Liver (tissue), 8 donors: ENCODE measurements at regions not wholly inside any gene's neighbourhood (a gene's known extent, or its start where the extent isn't known, plus 50 kb on each side); places are given as distances from the start of the nearest gene placed in this dataset.

Experiments used
- DNase-seq: peaks from one replicate; pipeline ENCODE4 v3.0.0-alpha.2; 2017; ENCODE audit warnings: low spot score
- H3K27ac ChIP-seq, 2 donors: one replicate each; pipeline ENCODE4 v1.7.0; 2013; ENCODE audit warnings: inconsistent platforms in 2 of 2, low read length in 2 of 2, control low read depth in 1 of 2, low read depth in 1 of 2, mild to moderate bottlenecking in 1 of 2
- H3K27me3 ChIP-seq, 4 donors: one replicate each; pipeline versions ENCODE4 v1.6.1 to v1.7.0; 2013; ENCODE audit warnings: low read length in 3 of 4, inconsistent platforms in 1 of 4, mild to moderate bottlenecking in 1 of 4, moderate library complexity in 1 of 4; ENCODE audit not compliant: control insufficient read depth in 4 of 4, insufficient read depth in 4 of 4
- H3K36me3 ChIP-seq, 4 donors: one replicate each; pipeline versions ENCODE4 v1.6.1 to v1.7.0; 2013; ENCODE audit warnings: low read length in 3 of 4, mild to moderate bottlenecking in 3 of 4, low read depth in 1 of 4, moderate library complexity in 1 of 4; ENCODE audit not compliant: control insufficient read depth in 4 of 4, insufficient read depth in 3 of 4
- H3K4me1 ChIP-seq, 4 donors: one replicate each; pipeline versions ENCODE4 v1.6.1 to v1.7.0; 2013; ENCODE audit warnings: low read length in 3 of 4, mild to moderate bottlenecking in 3 of 4, moderate library complexity in 1 of 4; ENCODE audit not compliant: control insufficient read depth in 4 of 4, insufficient read depth in 4 of 4
- H3K4me3 ChIP-seq, 3 donors: one replicate each; pipeline versions ENCODE4 v1.6.1 to v1.7.0; 2013; ENCODE audit warnings: low read length in 3 of 3, control low read depth in 1 of 3, low read depth in 1 of 3, mild to moderate bottlenecking in 1 of 3
- H3K9ac ChIP-seq, 2 donors: one replicate each; pipeline ENCODE4 v1.7.0; 2013; ENCODE audit warnings: low read length in 2 of 2, mild to moderate bottlenecking in 2 of 2, moderate library complexity in 2 of 2, control low read depth in 1 of 2, low read depth in 1 of 2
- H3K9me3 ChIP-seq, 4 donors: one replicate each; pipeline versions ENCODE4 v1.6.1 to v1.7.0; 2013; ENCODE audit warnings: low read length in 3 of 4; ENCODE audit not compliant: control insufficient read depth in 4 of 4
- EGR1 ChIP-seq, 2 donors: IDR thresholded peaks; 2 replicates each; pipeline ENCODE4 v1.6.1; 2016 to 2018; ENCODE audit warnings: antibody characterized with exemption in 2 of 2, low read depth in 2 of 2
- FOXA1 ChIP-seq: IDR thresholded peaks from 2 replicates; pipeline ENCODE4 v1.6.1; 2016; ENCODE audit warnings: antibody characterized with exemption
- FOXA2 ChIP-seq: IDR thresholded peaks from 2 replicates; pipeline ENCODE4 v1.6.1; 2016; ENCODE audit warnings: antibody characterized with exemption
- GABPA ChIP-seq, 2 donors: IDR thresholded peaks in 1 of 2; conservative IDR thresholded peaks in 1 of 2; 2 replicates each; pipeline ENCODE4 v1.6.1; 2016; ENCODE audit warnings: antibody characterized with exemption in 2 of 2, mild to moderate bottlenecking in 1 of 2, moderate library complexity in 1 of 2
- HNF4A ChIP-seq, 2 donors: conservative IDR thresholded peaks; 2 replicates each; pipeline ENCODE4 v1.6.1; 2016; ENCODE audit warnings: antibody characterized with exemption in 2 of 2, mild to moderate bottlenecking in 2 of 2
- HNF4G ChIP-seq: IDR thresholded peaks from 2 replicates; pipeline ENCODE4 v1.6.1; 2016; ENCODE audit warnings: antibody characterized with exemption
- JUND ChIP-seq, 2 donors: IDR thresholded peaks; 2 replicates each; pipeline ENCODE4 v1.6.1; 2016; ENCODE audit warnings: antibody characterized with exemption in 2 of 2
- NR2F2 ChIP-seq: IDR thresholded peaks from 2 replicates; pipeline ENCODE4 v1.6.1; 2016; ENCODE audit warnings: antibody characterized with exemption
- RAD21 ChIP-seq, 2 donors: IDR thresholded peaks; 2 replicates each; pipeline ENCODE4 v1.6.1; 2016; ENCODE audit warnings: antibody characterized with exemption in 2 of 2, mild to moderate bottlenecking in 2 of 2
- RXRA ChIP-seq, 2 donors: IDR thresholded peaks; 2 replicates each; pipeline ENCODE4 v1.6.1; 2017 to 2018; ENCODE audit warnings: antibody characterized with exemption in 2 of 2, mild to moderate bottlenecking in 1 of 2
- SP1 ChIP-seq: IDR thresholded peaks from 2 replicates; pipeline ENCODE4 v1.6.1; 2018; ENCODE audit warnings: antibody characterized with exemption, mild to moderate bottlenecking
- TAF1 ChIP-seq: conservative IDR thresholded peaks from 2 replicates; pipeline ENCODE4 v1.6.1; 2016; ENCODE audit warnings: antibody characterized with exemption, mild to moderate bottlenecking
- YY1 ChIP-seq: IDR thresholded peaks from 2 replicates; pipeline ENCODE4 v1.6.1; 2016; ENCODE audit warnings: antibody characterized with exemption, mild to moderate bottlenecking
- WGBS: extraction: QIAGEN DNeasy Blood & Tissue Kit; methylation state at CpG from one replicate; pipeline ENCODE4 v1.1.7; 2013; 5-methylcytosine and 5-hydroxymethylcytosine counted together
- TF ChIP-seq, protein P1 (sequence below): IDR thresholded peaks from 2 replicates; pipeline ENCODE4 v1.6.1; 2016; ENCODE audit warnings: antibody characterized with exemption, mild to moderate bottlenecking
- TF ChIP-seq, protein P2 (sequence below): IDR thresholded peaks from 2 replicates; pipeline ENCODE4 v1.6.1; 2016; ENCODE audit warnings: antibody characterized with exemption
- TF ChIP-seq, protein P3 (sequence below): IDR thresholded peaks from 2 replicates; pipeline ENCODE4 v1.6.1; 2016; ENCODE audit warnings: antibody characterized with exemption
- TF ChIP-seq, protein P4 (sequence below): IDR thresholded peaks from 2 replicates; pipeline ENCODE4 v1.6.1; 2016; ENCODE audit warnings: antibody characterized with exemption
- TF ChIP-seq, protein P5 (sequence below): fragments of 150-350 bp; IDR thresholded peaks from 2 replicates; pipeline ENCODE4 v1.5.1; 2017; ENCODE audit warnings: improper control_type of control experiment, low read depth, low read length; ENCODE audit not compliant: missing input control
- donor health status: healthy.
- donor health status: healthy.
- donor health status: healthy.
- donor health status: healthy.
- donor health status: healthy.

DNA sequence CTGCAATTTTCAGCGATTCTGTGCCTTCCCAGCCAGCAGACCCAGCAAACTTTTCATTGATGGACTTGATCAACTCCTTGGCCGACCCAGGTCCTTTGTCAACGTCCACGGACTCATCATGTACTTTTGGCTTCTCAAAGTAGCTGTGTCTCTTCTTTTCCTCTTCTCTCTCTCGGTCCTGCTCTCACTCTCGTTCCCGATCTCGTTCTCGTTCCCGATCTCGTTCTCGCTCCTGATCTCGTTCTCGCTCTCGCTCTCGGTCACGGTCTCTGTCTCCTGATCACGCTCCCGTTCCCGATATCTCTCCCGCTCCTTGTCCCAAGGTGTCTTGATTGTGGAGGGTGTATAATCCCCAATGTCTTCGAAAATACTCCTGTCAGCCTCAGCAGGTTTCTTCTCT, 219.5 kb upstream of the FANCL start (continued):
- TF ChIP-seq, protein P1, sequence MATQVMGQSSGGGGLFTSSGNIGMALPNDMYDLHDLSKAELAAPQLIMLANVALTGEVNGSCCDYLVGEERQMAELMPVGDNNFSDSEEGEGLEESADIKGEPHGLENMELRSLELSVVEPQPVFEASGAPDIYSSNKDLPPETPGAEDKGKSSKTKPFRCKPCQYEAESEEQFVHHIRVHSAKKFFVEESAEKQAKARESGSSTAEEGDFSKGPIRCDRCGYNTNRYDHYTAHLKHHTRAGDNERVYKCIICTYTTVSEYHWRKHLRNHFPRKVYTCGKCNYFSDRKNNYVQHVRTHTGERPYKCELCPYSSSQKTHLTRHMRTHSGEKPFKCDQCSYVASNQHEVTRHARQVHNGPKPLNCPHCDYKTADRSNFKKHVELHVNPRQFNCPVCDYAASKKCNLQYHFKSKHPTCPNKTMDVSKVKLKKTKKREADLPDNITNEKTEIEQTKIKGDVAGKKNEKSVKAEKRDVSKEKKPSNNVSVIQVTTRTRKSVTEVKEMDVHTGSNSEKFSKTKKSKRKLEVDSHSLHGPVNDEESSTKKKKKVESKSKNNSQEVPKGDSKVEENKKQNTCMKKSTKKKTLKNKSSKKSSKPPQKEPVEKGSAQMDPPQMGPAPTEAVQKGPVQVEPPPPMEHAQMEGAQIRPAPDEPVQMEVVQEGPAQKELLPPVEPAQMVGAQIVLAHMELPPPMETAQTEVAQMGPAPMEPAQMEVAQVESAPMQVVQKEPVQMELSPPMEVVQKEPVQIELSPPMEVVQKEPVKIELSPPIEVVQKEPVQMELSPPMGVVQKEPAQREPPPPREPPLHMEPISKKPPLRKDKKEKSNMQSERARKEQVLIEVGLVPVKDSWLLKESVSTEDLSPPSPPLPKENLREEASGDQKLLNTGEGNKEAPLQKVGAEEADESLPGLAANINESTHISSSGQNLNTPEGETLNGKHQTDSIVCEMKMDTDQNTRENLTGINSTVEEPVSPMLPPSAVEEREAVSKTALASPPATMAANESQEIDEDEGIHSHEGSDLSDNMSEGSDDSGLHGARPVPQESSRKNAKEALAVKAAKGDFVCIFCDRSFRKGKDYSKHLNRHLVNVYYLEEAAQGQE = no peak
- no peak for TF ChIP-seq HNF4A (conservative IDR thresholded peaks at IDR 0.05)

DNA sequence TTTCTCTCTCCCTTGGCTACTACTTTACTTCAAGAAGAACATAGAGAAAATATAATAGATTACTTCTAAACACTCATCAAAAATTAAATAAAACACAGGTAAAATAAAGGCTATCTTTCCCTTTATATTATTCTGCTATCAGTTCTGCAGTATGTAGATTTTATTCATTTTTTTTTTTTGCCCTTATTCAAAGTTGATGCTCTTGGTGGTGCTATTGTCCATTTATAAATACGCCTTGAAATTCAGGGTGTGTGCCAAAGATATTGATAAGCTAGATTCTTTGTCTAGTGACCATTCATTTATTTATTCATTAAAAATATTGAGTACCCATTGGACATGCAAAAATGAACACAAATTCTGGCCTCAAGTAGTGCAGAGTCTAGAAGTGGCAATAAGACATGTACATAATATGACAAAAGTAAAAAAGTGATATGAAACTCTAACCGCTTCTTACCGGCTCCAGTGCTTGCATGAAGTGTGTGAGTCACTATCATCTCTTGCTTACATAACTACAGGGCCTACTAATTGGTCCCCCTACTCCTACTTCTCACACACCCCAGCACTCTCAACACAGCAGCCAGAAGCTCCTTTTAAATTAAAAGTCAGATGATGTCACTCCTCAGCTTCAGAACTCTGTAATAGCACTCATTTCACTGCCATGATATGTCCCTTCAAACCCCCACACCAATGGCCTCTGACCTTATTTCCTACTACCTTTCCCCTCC, 208.3 kb upstream of the FANCL start:
- Histone ChIP-seq H3K9me3 (no peaks in the 10 kb centered on the region), H3K9ac (no peak overlapping the region), H3K27ac (no peak overlapping the region), H3K36me3 (no peaks in the 10 kb centered on the region), H3K27me3 (no peaks in the 10 kb centered on the region), H3K4me1 (peaks cover 1 to 13% (median 5%) of the 10 kb centered on the region in 4 donors), H3K4me3 (no peak overlapping the region)
- WGBS = 85% methylated on average over 3 of the region's 3 CpGs
- DNase-seq = no peak
- TF ChIP-seq JUND (IDR thresholded peaks at IDR 0.05) (no peak), GABPA (IDR thresholded peaks at IDR 0.05 in 1 of 2, conservative IDR thresholded peaks at IDR 0.05 in 1 of 2) (no peak), NR2F2 (no peak), TAF1 (no peak), HNF4G (no peak), FOXA1 (no peak), FOXA2 (no peak), RAD21 (IDR thresholded peaks at IDR 0.05) (no peak), SP1 (no peak), YY1 (no peak), EGR1 (IDR thresholded peaks at IDR 0.05; ENCODE audit: low read depth in 2 of 2) (no peak), RXRA (IDR thresholded peaks at IDR 0.05) (no peak), HNF4A (conservative IDR thresholded peaks at IDR 0.05) (no peak)
- TF ChIP-seq, protein P1 = no peak
- TF ChIP-seq, protein P2, sequence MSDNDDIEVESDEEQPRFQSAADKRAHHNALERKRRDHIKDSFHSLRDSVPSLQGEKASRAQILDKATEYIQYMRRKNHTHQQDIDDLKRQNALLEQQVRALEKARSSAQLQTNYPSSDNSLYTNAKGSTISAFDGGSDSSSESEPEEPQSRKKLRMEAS = no peak
- TF ChIP-seq, protein P3, sequence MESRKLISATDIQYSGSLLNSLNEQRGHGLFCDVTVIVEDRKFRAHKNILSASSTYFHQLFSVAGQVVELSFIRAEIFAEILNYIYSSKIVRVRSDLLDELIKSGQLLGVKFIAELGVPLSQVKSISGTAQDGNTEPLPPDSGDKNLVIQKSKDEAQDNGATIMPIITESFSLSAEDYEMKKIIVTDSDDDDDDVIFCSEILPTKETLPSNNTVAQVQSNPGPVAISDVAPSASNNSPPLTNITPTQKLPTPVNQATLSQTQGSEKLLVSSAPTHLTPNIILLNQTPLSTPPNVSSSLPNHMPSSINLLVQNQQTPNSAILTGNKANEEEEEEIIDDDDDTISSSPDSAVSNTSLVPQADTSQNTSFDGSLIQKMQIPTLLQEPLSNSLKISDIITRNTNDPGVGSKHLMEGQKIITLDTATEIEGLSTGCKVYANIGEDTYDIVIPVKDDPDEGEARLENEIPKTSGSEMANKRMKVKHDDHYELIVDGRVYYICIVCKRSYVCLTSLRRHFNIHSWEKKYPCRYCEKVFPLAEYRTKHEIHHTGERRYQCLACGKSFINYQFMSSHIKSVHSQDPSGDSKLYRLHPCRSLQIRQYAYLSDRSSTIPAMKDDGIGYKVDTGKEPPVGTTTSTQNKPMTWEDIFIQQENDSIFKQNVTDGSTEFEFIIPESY = no peak
- TF ChIP-seq, protein P4, sequence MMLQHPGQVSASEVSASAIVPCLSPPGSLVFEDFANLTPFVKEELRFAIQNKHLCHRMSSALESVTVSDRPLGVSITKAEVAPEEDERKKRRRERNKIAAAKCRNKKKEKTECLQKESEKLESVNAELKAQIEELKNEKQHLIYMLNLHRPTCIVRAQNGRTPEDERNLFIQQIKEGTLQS = no peak
- TF ChIP-seq, protein P5, sequence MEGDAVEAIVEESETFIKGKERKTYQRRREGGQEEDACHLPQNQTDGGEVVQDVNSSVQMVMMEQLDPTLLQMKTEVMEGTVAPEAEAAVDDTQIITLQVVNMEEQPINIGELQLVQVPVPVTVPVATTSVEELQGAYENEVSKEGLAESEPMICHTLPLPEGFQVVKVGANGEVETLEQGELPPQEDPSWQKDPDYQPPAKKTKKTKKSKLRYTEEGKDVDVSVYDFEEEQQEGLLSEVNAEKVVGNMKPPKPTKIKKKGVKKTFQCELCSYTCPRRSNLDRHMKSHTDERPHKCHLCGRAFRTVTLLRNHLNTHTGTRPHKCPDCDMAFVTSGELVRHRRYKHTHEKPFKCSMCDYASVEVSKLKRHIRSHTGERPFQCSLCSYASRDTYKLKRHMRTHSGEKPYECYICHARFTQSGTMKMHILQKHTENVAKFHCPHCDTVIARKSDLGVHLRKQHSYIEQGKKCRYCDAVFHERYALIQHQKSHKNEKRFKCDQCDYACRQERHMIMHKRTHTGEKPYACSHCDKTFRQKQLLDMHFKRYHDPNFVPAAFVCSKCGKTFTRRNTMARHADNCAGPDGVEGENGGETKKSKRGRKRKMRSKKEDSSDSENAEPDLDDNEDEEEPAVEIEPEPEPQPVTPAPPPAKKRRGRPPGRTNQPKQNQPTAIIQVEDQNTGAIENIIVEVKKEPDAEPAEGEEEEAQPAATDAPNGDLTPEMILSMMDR = no peak
